ENCODE measurements at regions not wholly inside any gene's neighbourhood (a gene's known extent, or its start where the extent isn't known, plus 50 kb on each side); places are given as distances from the start of the nearest gene placed in this dataset.

DNA sequence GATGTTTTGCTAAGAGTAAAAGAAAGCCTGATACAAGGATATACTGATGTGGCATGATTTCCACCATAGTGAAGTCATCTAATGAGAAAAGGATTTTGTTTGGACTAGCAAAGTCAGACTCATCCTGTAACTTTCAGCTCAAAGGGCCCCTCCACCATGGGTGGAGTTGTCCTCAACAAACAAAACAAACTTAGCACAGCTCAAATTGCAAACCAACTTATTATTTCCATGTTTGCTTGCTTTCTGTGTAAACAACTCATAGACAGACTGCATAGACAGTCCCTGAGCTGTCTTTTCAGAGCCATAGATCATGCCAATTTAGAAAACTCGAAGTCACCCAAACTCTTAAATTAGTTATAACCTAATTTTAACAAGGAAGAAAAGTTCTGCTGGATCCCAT is 69.4 kb upstream of the VAV3 start:
- Histone ChIP-seq H3K4me1 (replicated peaks in 1 of 4; ENCODE audit: control insufficient read depth in 3 of 4, insufficient read depth in 4 of 4, low read length in 3 of 4) (no peaks in the 10 kb centered on the region), H3K14ac (ENCODE audit: insufficient read length) (no peak overlapping the region), H3K27me3 (replicated peaks in 1 of 4; ENCODE audit: control insufficient read depth in 3 of 4, extremely low read depth in 1 of 4, insufficient read depth in 3 of 4, low read length in 3 of 4) (no peaks in the 10 kb centered on the region), H4K8ac (ENCODE audit: extremely low read depth, insufficient read depth, low read length) (no peak overlapping the region), H3K23ac (ENCODE audit: insufficient read length) (no peak overlapping the region), H3K4me3 (ENCODE audit: extremely low read depth in 1 of 4, insufficient read depth in 2 of 4, low read depth in 3 of 4, low read length in 4 of 4) (no peak overlapping the region), H3K4me2 (ENCODE audit: insufficient read depth in 1 of 2, low read depth in 2 of 2, low read length in 2 of 2) (no peak overlapping the region), H2BK5ac (ENCODE audit: low read depth, low read length) (no peak overlapping the region), H4K20me1 (replicated peaks in 1 of 2; ENCODE audit: control insufficient read depth in 1 of 2, insufficient read depth in 2 of 2, low read length in 2 of 2) (no peaks in the 10 kb centered on the region), H2BK12ac (ENCODE audit: low read depth, low read length) (no peak overlapping the region), H2BK15ac (ENCODE audit: low read length) (no peak overlapping the region), H3K56ac (replicated peaks; ENCODE audit: insufficient read length, low read depth, low read length) (no peak overlapping the region), H4K91ac (replicated peaks; ENCODE audit: insufficient read length, low read length) (no peak overlapping the region), H3K36me3 (ENCODE audit: control insufficient read depth in 2 of 4, insufficient read depth in 4 of 4, low read length in 3 of 4) (no peaks in the 10 kb centered on the region), H3K9ac (replicated peaks in 1 of 4; ENCODE audit: extremely low read depth in 1 of 4, low read depth in 3 of 4, low read length in 3 of 4) (no peak overlapping the region), H3K79me1 (ENCODE audit: low read depth, low read length) (no peaks in the 10 kb centered on the region), H2AK5ac (ENCODE audit: low read depth, low read length) (no peak overlapping the region), H2BK20ac (ENCODE audit: low read length) (no peak overlapping the region), H3K79me2 (ENCODE audit: control insufficient read depth in 1 of 2, insufficient read depth in 2 of 2, low read length in 2 of 2) (no peaks in the 10 kb centered on the region), H4K5ac (ENCODE audit: insufficient read length, low read depth, low read length) (no peak overlapping the region), H3K18ac (ENCODE audit: extremely low read depth, low read length) (no peak overlapping the region), H2BK120ac (replicated peaks; ENCODE audit: low read depth, low read length) (no peak overlapping the region), H3K27ac (ENCODE audit: low read depth, low read length) (no peak overlapping the region), H3K23me2 (ENCODE audit: low read depth, low read length) (no peaks in the 10 kb centered on the region; the same call in 1 of the 2 replicates), H2AFZ (ENCODE audit: low read length) (no peak overlapping the region), H3K4ac (replicated peaks; ENCODE audit: insufficient read length, low read depth, low read length) (no peak overlapping the region), H3K9me3 (ENCODE audit: insufficient read depth in 2 of 2, low read depth in 1 of 2, low read length in 1 of 2) (no peaks in the 10 kb centered on the region)
- FAIRE-seq: no peak
- ChIA-PET POLR2A (ENCODE audit: partially characterized antibody) (no interaction called here), CTCF (ENCODE audit: partially characterized antibody) (interaction anchor here (0.7 to 1.8 kb wide), 6 partner anchors 12 to 253 kb away, joined by 3 to 4 read pairs (median 3); no protein-coding TSS in a partner anchor)
- WGBS, 2 experiments (ENCODE audit: extremely low coverage in 1 of 2, insufficient coverage in 1 of 2, insufficient read length in 1 of 2, insufficient replicate concordance in 2 of 2, low coverage in 1 of 2, low lambda C conversion rate in 2 of 2, missing lambda C conversion rate in 1 of 2): 100% methylated on average over 1 of the region's 1 CpG; no CpG with 5 or more reads in 1 of the 2 experiments
- TF ChIP-seq RNF2 (IDR thresholded peaks at IDR 0.05; ENCODE audit: borderline replicate concordance, low read depth, low read length, missing control alignments, poor library complexity, severe bottlenecking) (no peak), EGR1 (IDR thresholded peaks at IDR 0.05; ENCODE audit: borderline replicate concordance, low read depth, low read length) (no peak), KDM5A (IDR thresholded peaks at IDR 0.05; ENCODE audit: low read length) (no peak), SUZ12 (IDR thresholded peaks at IDR 0.05; ENCODE audit: low read length) (no peak), SIX5 (IDR thresholded peaks at IDR 0.05; ENCODE audit: low read depth, low read length) (no peak), BRCA1 (IDR thresholded peaks at IDR 0.05; ENCODE audit: low read depth, low read length) (no peak)
- no peak for DNase-seq (ENCODE audit: low read depth in 1 of 2, low spot score in 2 of 2)
